Activated CD8-positive, alpha-beta memory T cell treated with anti-CD3 and anti-CD28 coated beads, Interleukin-2, amount 50 U/mL, for 4 hours (primary cell): ENCODE measurements at regions not wholly inside any gene's neighbourhood (a gene's known extent, or its start where the extent isn't known, plus 50 kb on each side); places are given as distances from the start of the nearest gene placed in this dataset.
"Not testable (repeated sequence)": the region's sequence is repeated elsewhere in the genome, so short reads cannot be mapped to it uniquely, and the experiment has no call there.

Experiments
- DNase-seq: peaks from one replicate; pipeline ENCODE4 v3.0.0-alpha.2; 2020

GRCh38 chr20:22924949-22925612 lies 110.0 kb upstream of the SSTR4 start:
- no peak for DNase-seq

- no peak for DNase-seq
These were observed 109.5 kb upstream of the SSTR4 start for GRCh38 chr20:22925613-22925983.

- no peak for DNase-seq
These were observed 107.6 kb upstream of the SSTR4 start for GRCh38 chr20:22927537-22927936.

GRCh38 chr20:22928679-22929078 lies 106.4 kb upstream of the SSTR4 start:
- no peak for DNase-seq

- no peak for DNase-seq
These were observed 105.5 kb upstream of the SSTR4 start for GRCh38 chr20:22929661-22930060.

GRCh38 chr20:22931653-22932608 lies 103.2 kb upstream of the SSTR4 start:
- no peak for DNase-seq

GRCh38 chr20:22939181-22939580 lies 95.9 kb upstream of the SSTR4 start:
- no peak for DNase-seq

- no peak for DNase-seq
These were observed 94.8 kb upstream of the SSTR4 start for GRCh38 chr20:22940350-22940749.

GRCh38 chr20:22941550-22941949 lies 93.6 kb upstream of the SSTR4 start:
- no peak for DNase-seq

- no peak for DNase-seq
These were observed 92.4 kb upstream of the SSTR4 start for GRCh38 chr20:22942742-22943141.

- no peak for DNase-seq
These were observed 91.0 kb upstream of the SSTR4 start for GRCh38 chr20:22944062-22944461.

- DNase-seq = no peak
These were observed 90.2 kb upstream of the SSTR4 start for GRCh38 chr20:22944936-22945335.

GRCh38 chr20:22946596-22946995 lies 88.5 kb upstream of the SSTR4 start:
- no peak for DNase-seq

- DNase-seq = no peak
These were observed 85.6 kb upstream of the SSTR4 start for GRCh38 chr20:22949331-22950109.

GRCh38 chr20:22951966-22952365 lies 83.1 kb upstream of the SSTR4 start:
- DNase-seq = no peak

GRCh38 chr20:22954661-22955060 lies 80.5 kb upstream of the SSTR4 start:
- DNase-seq = no peak

- DNase-seq = no peak
These were observed 76.7 kb upstream of the SSTR4 start for GRCh38 chr20:22958390-22958789.

GRCh38 chr20:22962567-22963439 lies 72.3 kb upstream of the SSTR4 start:
- DNase-seq = no peak

- DNase-seq = no peak
These were observed 71.5 kb upstream of the SSTR4 start for GRCh38 chr20:22963581-22963980.

- DNase-seq = no peak
These were observed 68.2 kb upstream of the SSTR4 start for GRCh38 chr20:22966787-22967464.

- DNase-seq = not testable (repeated sequence)
These were observed 67.4 kb upstream of the SSTR4 start for GRCh38 chr20:22967706-22968105.

GRCh38 chr20:22969031-22969430 lies 66.1 kb upstream of the SSTR4 start:
- not testable (repeated sequence) for DNase-seq
